ENCODE measurements at regions not wholly inside any gene's neighbourhood (a gene's known extent, or its start where the extent isn't known, plus 50 kb on each side); places are given as distances from the start of the nearest gene placed in this dataset.

- TF ChIP-seq EZH2 (IDR thresholded peaks at IDR 0.05; ENCODE audit: insufficient read depth, poor library complexity, severe bottlenecking): no peak
- no peak for TF ChIP-seq EZH2phosphoT487 (IDR thresholded peaks at IDR 0.05; ENCODE audit: insufficient read depth, low read depth)
Observed at GRCh38 chr12:107229827-107230226, 136.5 kb upstream of the CRY1 start.

All from GM23248 (cell line).